WTC11 (cell line): ENCODE measurements at regions not wholly inside any gene's neighbourhood (a gene's known extent, or its start where the extent isn't known, plus 50 kb on each side); places are given as distances from the start of the nearest gene placed in this dataset.

Experiments
- CREB1 ChIP-seq: sonication (generic); formaldehyde crosslinking; IDR thresholded peaks from 2 replicates; pipeline ENCODE4 v1.8.0; 2023; ENCODE audit warnings: mild to moderate bottlenecking, missing genetic modification reagents
- ETV6 ChIP-seq: sonication (generic); formaldehyde crosslinking; IDR thresholded peaks from 2 replicates; pipeline ENCODE4 v1.8.1; 2022; ENCODE audit warnings: mild to moderate bottlenecking, missing genetic modification reagents
- FOXJ3 ChIP-seq: sonication (generic); formaldehyde crosslinking; IDR thresholded peaks from 2 replicates; pipeline ENCODE4 v1.9.0; 2021; ENCODE audit warnings: missing genetic modification reagents, mild to moderate bottlenecking, borderline replicate concordance
- MXD4 ChIP-seq: fragments of 250-450 bp; sonication (Bioruptor Pico); IDR thresholded peaks from 2 replicates; pipeline ENCODE4 v1.8.0; 2021; ENCODE audit warnings: mild to moderate bottlenecking, moderate library complexity, borderline replicate concordance
- NFE2L1 ChIP-seq: sonication (generic); formaldehyde crosslinking; IDR thresholded peaks from 2 replicates; pipeline ENCODE4 v1.8.1; 2023; ENCODE audit warnings: missing genetic modification reagents
- OVOL2 ChIP-seq: fragments of 250-450 bp; sonication (Bioruptor Pico); IDR thresholded peaks from 2 replicates; pipeline ENCODE4 v1.9.0; 2021; ENCODE audit warnings: mild to moderate bottlenecking, borderline replicate concordance
- SP1 ChIP-seq: sonication (generic); formaldehyde crosslinking; conservative IDR thresholded peaks from 2 replicates; pipeline ENCODE4 v1.8.1; 2022; ENCODE audit warnings: missing genetic modification reagents
- TF ChIP-seq, protein P1 (sequence below): fragments of 200-600 bp; IDR thresholded peaks from 2 replicates; pipeline ENCODE4 v1.8.0; 2022; ENCODE audit warnings: antibody characterized with exemption
- TF ChIP-seq, protein P2 (sequence below): sonication (generic); formaldehyde crosslinking; conservative IDR thresholded peaks from 2 replicates; pipeline ENCODE4 v1.8.1; 2022; ENCODE audit warnings: mild to moderate bottlenecking, missing genetic modification reagents
- TF ChIP-seq, protein P3 (sequence below): sonication (generic); formaldehyde crosslinking; IDR thresholded peaks from 2 replicates; pipeline ENCODE4 v1.8.0; 2023; ENCODE audit warnings: missing genetic modification reagents

DNA sequence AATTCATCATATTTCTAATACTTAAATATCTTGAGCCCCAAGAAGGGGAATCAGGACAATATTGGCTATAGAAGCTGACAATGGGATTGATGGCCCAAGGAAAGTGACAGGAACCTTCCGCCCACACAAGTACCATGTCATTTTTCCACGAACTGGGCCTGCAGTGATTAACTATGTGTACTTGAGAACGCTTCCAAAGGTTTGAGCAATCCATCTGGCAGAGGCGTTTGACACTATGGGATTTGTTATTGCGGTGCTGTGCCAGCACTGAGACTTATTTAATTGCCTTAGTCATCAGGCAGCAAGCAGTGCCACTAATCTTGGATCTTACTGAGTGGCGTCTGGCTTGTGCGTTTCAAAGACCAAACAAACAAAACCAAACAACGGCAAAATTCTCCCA, 135.6 kb upstream of the UST start:
- TF ChIP-seq, protein P1, sequence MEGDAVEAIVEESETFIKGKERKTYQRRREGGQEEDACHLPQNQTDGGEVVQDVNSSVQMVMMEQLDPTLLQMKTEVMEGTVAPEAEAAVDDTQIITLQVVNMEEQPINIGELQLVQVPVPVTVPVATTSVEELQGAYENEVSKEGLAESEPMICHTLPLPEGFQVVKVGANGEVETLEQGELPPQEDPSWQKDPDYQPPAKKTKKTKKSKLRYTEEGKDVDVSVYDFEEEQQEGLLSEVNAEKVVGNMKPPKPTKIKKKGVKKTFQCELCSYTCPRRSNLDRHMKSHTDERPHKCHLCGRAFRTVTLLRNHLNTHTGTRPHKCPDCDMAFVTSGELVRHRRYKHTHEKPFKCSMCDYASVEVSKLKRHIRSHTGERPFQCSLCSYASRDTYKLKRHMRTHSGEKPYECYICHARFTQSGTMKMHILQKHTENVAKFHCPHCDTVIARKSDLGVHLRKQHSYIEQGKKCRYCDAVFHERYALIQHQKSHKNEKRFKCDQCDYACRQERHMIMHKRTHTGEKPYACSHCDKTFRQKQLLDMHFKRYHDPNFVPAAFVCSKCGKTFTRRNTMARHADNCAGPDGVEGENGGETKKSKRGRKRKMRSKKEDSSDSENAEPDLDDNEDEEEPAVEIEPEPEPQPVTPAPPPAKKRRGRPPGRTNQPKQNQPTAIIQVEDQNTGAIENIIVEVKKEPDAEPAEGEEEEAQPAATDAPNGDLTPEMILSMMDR = no peak
- TF ChIP-seq CREB1 (CRISPR knock-in tag) (no peak), SP1 (CRISPR knock-in tag) (no peak), NFE2L1 (CRISPR knock-in tag) (no peak), OVOL2 (no peak), ETV6 (CRISPR knock-in tag) (no peak), FOXJ3 (no peak), MXD4 (CRISPR knock-in tag) (no peak)
- TF ChIP-seq, protein P2, sequence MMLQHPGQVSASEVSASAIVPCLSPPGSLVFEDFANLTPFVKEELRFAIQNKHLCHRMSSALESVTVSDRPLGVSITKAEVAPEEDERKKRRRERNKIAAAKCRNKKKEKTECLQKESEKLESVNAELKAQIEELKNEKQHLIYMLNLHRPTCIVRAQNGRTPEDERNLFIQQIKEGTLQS (CRISPR knock-in tag) = no peak
- TF ChIP-seq, protein P3, sequence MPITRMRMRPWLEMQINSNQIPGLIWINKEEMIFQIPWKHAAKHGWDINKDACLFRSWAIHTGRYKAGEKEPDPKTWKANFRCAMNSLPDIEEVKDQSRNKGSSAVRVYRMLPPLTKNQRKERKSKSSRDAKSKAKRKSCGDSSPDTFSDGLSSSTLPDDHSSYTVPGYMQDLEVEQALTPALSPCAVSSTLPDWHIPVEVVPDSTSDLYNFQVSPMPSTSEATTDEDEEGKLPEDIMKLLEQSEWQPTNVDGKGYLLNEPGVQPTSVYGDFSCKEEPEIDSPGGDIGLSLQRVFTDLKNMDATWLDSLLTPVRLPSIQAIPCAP = no peak
